Stimulated activated naive B cell treated with anti-CD40 and anti-IgM and Interleukin-4, amounts not matched to agents 10 μg/mL and 1 μg/mL and 100 μg/mL, for 72 hours (primary cell): ENCODE measurements at regions not wholly inside any gene's neighbourhood (a gene's known extent, or its start where the extent isn't known, plus 50 kb on each side); places are given as distances from the start of the nearest gene placed in this dataset.

Experiments used
- ATAC-seq, 2 donors: fragments of 150-1000 bp; cut with Tn5 transposase; replicated peaks; 2 replicates each; pipeline ENCODE4 v1.10.0; 2021; ENCODE audit warnings: moderate library complexity in 1 of 2
- DNase-seq: peaks from one replicate; pipeline ENCODE4 v3.0.0; 2021
- H3K27ac Mint-ChIP-seq: one replicate; pipeline ENCODE4 v1.8.0; 2022; ENCODE audit warnings: mild to moderate bottlenecking, mixed read lengths
- H3K27me3 Mint-ChIP-seq, 2 donors: one replicate each; pipeline ENCODE4 v1.8.0; 2022; ENCODE audit warnings: mixed read lengths in 2 of 2
- H3K36me3 Mint-ChIP-seq, 2 donors: one replicate each; pipeline ENCODE4 v1.8.0; 2022; ENCODE audit warnings: mixed read lengths in 2 of 2, mild to moderate bottlenecking in 1 of 2
- H3K4me1 Mint-ChIP-seq, 2 donors: one replicate each; pipeline ENCODE4 v1.8.0; 2022; ENCODE audit warnings: mixed read lengths in 2 of 2, mild to moderate bottlenecking in 1 of 2
- H3K4me3 Mint-ChIP-seq, 2 donors: one replicate each; pipeline ENCODE4 v1.8.0; 2022; ENCODE audit warnings: mild to moderate bottlenecking in 2 of 2, mixed read lengths in 2 of 2, moderate library complexity in 1 of 2
- H3K9me3 Mint-ChIP-seq, 2 donors: one replicate each; pipeline ENCODE4 v1.8.0; 2022; ENCODE audit warnings: mixed read lengths in 2 of 2, mild to moderate bottlenecking in 1 of 2

DNA sequence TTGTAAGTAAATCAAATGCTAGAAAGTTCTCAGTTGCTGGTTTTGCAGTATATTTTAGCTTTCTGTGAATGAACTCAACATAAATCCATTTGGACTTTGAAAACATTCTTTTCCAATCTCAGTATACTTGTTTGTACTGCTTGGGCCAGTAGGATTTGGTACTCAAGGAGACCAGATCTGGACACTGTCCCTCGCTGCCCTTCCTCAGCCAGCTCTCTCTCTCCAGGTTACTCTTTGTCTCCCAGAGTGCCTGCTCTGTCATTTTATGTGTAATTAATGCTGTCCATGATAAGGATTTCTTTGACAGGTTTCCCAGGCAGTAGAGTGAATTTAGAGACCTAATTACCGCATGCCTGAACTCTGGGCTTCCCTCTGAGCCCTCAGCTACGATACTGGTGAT is 344.6 kb upstream of the SGCD start:
- Mint-ChIP-seq H3K9me3 (no peaks in the 10 kb centered on the region), H3K27ac (no peak overlapping the region), H3K4me1 (no peaks in the 10 kb centered on the region), H3K4me3 (no peak overlapping the region), H3K27me3 (no peaks in the 10 kb centered on the region), H3K36me3 (no peaks in the 10 kb centered on the region)
- DNase-seq (no peak), ATAC-seq (no peak)

DNA sequence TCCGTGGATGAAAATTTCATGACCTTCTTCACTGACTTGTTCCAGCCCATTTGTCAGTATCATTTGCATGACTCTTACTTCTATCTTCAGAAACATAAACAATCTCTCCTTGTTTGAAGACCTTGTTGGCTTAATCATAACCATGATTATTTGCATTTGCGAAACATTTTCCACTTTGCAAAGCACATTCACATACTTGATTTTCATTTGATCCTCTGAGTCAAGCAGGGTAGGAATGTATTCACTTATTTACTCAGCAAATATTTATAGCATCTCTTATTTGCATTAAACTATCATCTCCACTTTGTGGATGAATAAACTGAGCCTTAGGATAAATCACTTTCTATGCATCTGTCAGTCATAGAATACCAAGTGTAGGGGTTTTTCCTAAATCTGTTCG is 343.0 kb upstream of the SGCD start:
- ATAC-seq (no peak), DNase-seq (no peak)
- Mint-ChIP-seq H3K27me3 (no peaks in the 10 kb centered on the region), H3K9me3 (no peaks in the 10 kb centered on the region), H3K4me1 (no peaks in the 10 kb centered on the region), H3K36me3 (no peaks in the 10 kb centered on the region), H3K27ac (no peak overlapping the region), H3K4me3 (no peak overlapping the region)

DNA sequence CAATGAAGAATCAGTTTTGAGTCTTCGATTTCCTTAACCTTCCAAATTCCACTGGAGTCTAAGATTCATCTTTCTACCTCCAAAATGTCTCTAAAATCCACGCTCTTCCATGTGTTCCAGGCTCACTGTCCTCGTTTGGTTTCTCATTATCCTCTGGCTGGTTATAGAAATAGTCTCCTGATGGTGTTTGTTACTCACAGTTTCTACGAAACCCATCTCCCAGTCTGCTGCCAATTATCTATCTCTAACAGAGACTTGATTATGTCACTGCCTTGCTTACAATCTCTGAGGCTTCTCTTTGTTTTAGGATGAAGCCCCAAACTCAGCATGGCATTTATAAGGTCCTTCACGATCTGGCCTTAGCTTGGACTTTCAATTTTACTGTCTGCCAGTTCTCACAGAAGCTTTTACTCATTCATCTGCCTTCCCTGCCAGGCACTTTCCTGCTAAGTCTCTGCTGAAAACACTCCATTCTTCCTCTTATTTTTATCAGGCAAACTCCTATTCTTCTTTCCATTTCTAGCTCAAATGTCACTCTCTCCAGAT is 339.6 kb upstream of the SGCD start:
- Mint-ChIP-seq H3K9me3 (no peaks in the 10 kb centered on the region), H3K27ac (no peak overlapping the region), H3K36me3 (no peaks in the 10 kb centered on the region), H3K27me3 (no peaks in the 10 kb centered on the region), H3K4me3 (no peak overlapping the region), H3K4me1 (no peaks in the 10 kb centered on the region)
- ATAC-seq (no peak), DNase-seq (no peak)

DNA sequence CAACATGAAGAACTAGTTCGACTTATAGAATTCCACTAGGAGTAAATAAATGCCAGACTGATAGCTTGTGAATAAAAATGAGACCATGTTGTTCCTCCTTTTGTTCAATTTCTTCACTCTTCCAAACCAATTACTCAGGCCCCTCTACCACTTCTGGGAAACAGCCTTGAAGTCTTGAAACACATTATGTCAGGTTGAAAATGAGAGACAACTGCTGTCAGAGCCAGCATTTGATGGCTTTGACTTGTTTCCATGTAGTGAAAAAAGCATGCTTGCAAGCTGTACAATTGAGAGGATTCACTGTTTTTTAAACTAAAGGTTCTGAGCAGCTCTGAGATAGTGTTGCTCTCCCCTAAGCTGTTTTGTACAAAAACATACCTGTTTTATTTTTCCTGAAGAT is 337.1 kb upstream of the SGCD start:
- ATAC-seq (no peak), DNase-seq (no peak)
- no peaks in the 10 kb centered on the region for H3K36me3 Mint-ChIP-seq
- H3K9me3 Mint-ChIP-seq, result no peaks in the 10 kb centered on the region
- H3K27me3 Mint-ChIP-seq, result no peaks in the 10 kb centered on the region
- H3K4me3 Mint-ChIP-seq, result no peak overlapping the region
- no peaks in the 10 kb centered on the region for H3K4me1 Mint-ChIP-seq
- no peak overlapping the region for H3K27ac Mint-ChIP-seq

DNA sequence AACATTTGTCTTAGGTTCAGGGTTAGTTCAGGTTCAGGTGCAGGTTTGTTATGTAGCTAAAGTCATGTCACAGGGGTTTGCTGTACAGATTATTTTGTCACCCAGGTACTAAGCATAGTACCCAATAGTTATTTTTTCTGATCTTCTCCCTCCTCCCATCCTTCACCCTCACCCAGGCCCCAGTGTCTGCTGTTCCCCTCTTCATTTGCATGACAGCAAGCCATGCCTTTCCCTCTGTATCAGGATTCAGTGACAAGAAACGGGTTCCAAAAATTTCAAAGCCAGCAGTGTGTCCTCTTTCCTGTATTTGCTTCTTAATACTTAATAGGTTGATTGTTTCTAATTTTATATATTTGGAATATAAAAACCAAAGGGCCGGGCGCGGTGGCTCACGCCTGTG is 330.8 kb upstream of the SGCD start:
- H3K27ac Mint-ChIP-seq, result no peak overlapping the region
- ATAC-seq, result no peak

DNA sequence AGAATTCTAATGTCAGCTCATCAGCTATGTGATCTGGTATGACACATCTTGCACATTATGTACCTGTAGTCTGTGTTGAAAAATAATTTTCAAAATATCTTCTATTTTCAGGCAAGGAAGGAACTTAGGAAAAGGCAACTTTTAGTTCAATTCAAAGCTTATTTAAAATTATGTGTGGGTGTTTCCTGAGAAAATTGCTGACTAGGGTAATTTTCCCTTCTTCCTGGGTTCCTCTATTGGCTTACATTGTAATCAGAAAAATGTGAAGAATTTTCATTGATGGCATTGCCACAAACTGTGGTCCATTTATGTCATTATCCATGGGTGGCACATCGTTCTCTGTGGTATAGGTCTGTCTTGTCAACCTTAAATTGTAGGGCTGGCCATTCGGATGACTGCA is 328.7 kb upstream of the SGCD start:
- no peaks in the 10 kb centered on the region for H3K4me1 Mint-ChIP-seq
- no peak overlapping the region for H3K27ac Mint-ChIP-seq
- ATAC-seq (no peak), DNase-seq (no peak)
- no peak overlapping the region for H3K4me3 Mint-ChIP-seq
- H3K36me3 Mint-ChIP-seq, result no peaks in the 10 kb centered on the region
- H3K9me3 Mint-ChIP-seq, result no peaks in the 10 kb centered on the region
- H3K27me3 Mint-ChIP-seq, result no peaks in the 10 kb centered on the region

More for the DNA sequence above, 330.8 kb upstream of the SGCD start:
- no peak overlapping the region for H3K4me3 Mint-ChIP-seq
- DNase-seq, result no peak
- no peaks in the 10 kb centered on the region for H3K36me3 Mint-ChIP-seq
- no peaks in the 10 kb centered on the region for H3K9me3 Mint-ChIP-seq
- no peaks in the 10 kb centered on the region for H3K27me3 Mint-ChIP-seq
- no peaks in the 10 kb centered on the region for H3K4me1 Mint-ChIP-seq

DNA sequence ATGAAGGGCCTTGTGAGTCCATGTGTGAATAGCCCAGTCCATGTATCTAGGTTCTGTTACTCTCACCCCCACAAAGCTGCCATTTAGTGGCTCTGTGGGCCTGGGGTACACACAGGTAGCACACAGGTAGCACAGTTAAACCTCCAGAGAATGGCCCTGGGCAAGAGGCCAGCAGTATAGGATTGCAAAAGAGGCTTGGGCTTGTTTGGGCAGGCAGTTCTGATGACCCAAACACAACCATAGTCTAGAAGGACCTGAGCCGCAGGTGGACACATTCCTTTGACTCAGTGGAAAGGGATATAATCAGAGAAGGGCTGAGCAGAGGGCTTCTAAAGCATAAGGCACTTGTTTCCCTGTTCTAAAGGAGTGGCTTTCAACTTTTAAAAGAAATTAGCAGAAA is 326.8 kb upstream of the SGCD start:
- no peak for ATAC-seq
- no peak overlapping the region for H3K4me3 Mint-ChIP-seq
- no peak overlapping the region for H3K27ac Mint-ChIP-seq

DNA sequence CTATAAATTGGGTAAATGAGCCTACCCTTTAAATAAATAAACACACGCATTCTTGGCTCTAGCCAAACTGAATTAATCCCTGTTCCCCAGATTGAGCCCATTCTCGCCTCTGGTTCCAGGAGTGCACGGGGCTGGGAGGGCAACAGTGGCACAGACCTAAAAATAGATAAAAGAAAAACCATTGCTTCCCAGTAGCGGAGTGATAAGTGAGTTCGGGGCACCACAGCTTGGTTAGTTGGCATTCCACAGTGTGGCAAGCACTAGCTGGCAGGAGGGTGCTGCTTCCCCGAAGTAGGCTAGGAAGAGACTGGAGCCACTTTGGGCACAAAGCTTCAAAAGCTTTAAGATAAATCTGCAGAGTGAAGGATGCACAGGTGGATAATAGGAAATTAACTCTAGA is 322.2 kb upstream of the SGCD start:
- no peak overlapping the region for H3K4me3 Mint-ChIP-seq
- H3K4me1 Mint-ChIP-seq, result no peaks in the 10 kb centered on the region
- no peaks in the 10 kb centered on the region for H3K27me3 Mint-ChIP-seq
- DNase-seq, result no peak
- H3K36me3 Mint-ChIP-seq, result no peaks in the 10 kb centered on the region
- ATAC-seq, result no peak
- H3K27ac Mint-ChIP-seq, result no peak overlapping the region
- H3K9me3 Mint-ChIP-seq, result peaks cover 0 to 1% of the 10 kb centered on the region in 2 donors

More for the DNA sequence above, 326.8 kb upstream of the SGCD start:
- Mint-ChIP-seq H3K36me3 (no peaks in the 10 kb centered on the region), H3K4me1 (no peaks in the 10 kb centered on the region), H3K9me3 (no peaks in the 10 kb centered on the region), H3K27me3 (no peaks in the 10 kb centered on the region)
- no peak for DNase-seq

DNA sequence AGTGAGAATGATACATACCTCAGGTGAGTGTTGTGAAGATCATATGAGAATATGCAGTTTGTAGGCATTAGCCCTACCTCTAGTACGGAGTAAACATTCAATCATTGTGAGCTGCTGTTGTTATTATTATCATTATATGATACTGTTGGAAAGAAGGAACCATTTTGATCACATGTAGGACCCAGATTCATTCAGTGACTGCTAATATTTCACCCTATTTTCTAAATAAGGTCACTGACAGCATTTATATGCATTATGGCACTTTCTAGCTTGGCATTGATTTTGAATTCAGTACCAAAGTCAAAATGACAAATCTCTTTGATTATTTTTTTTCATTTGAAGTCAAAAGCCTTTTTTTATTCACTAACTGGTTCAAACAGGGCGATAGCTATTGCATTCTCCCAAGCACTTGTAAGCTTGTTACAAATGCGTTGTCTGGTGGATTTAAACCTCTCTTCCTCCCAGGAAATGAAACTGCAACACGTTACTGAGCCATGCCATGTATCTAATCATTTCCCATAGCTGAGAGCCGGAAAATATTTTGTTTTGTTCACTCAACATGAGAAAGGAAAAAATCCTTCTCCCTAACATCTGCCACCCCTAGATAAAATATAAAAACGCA is 320.8 kb upstream of the SGCD start:
- H3K27me3 Mint-ChIP-seq, result no peaks in the 10 kb centered on the region
- no peaks in the 10 kb centered on the region for H3K4me1 Mint-ChIP-seq
- no peak overlapping the region for H3K4me3 Mint-ChIP-seq
- H3K9me3 Mint-ChIP-seq, result peaks cover 0 to 1% of the 10 kb centered on the region in 2 donors
- no peaks in the 10 kb centered on the region for H3K36me3 Mint-ChIP-seq
- no peak overlapping the region for H3K27ac Mint-ChIP-seq
- ATAC-seq (no peak), DNase-seq (no peak)

DNA sequence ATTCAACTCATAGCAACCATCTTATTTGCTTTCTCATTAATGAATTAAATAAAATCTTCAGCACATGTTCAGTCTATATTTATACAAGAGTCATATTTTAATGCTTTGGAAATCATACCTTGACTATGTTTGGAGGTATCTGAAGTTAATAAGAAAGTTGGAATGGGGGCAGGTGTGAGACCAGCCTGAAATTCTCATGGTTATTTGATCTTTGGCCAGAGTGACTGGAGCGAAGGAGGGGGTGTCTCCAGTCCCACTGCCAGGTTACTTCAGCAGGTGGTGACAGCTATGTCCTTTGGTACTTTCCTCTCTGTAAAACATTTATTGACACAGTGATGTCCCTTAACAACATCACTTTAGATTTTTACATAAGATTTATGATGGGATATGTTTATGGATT is 318.1 kb upstream of the SGCD start:
- no peaks in the 10 kb centered on the region for H3K36me3 Mint-ChIP-seq
- H3K4me3 Mint-ChIP-seq, result no peak overlapping the region
- ATAC-seq, result no peak
- no peaks in the 10 kb centered on the region for H3K27me3 Mint-ChIP-seq
- H3K4me1 Mint-ChIP-seq, result no peaks in the 10 kb centered on the region
- H3K27ac Mint-ChIP-seq, result no peak overlapping the region
- DNase-seq, result no peak
- peaks cover 0 to 1% of the 10 kb centered on the region in 2 donors for H3K9me3 Mint-ChIP-seq

DNA sequence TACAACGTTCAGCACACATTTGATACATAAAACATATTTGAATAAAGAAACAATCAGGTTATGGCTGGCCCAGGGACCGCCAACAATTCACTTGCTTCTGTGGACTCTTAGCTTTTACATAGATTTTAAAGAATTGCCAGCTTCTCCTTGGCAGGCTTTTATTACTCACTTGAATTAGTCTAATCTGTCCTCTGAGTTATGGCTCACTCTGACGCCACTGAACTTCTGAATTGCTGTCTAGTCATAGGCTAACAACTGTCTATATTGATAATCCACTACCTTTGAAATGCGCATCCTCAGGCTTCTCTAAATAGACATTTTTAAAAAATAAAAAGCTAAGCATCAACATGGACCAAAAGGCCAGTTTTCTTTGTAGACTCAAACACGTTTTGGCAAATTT is 317.4 kb upstream of the SGCD start:
- DNase-seq, result no peak
- Mint-ChIP-seq H3K4me1 (no peaks in the 10 kb centered on the region), H3K4me3 (no peak overlapping the region), H3K27ac (no peak overlapping the region), H3K36me3 (no peaks in the 10 kb centered on the region), H3K9me3 (peaks cover 0 to 1% of the 10 kb centered on the region in 2 donors), H3K27me3 (no peaks in the 10 kb centered on the region)
- no peak for ATAC-seq

DNA sequence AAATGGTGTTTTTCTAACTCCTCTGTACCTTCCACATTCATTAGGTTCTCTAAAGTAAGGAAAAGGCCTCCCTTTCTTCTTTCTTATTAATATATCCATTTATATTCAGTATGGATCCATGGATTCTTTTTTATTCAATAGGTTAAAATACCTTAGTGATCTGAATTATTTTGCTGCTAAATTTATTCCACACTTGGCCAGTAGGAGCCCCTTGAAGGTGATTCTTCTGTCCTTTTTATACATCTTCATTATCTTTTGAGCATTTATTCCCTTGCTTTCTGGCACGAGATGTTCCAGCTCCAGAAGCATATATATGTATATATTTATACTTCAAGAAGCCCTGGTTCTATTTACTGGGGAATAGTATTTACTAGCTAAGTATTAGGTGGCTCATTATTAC is 311.8 kb upstream of the SGCD start:
- Mint-ChIP-seq H3K4me3 (no peak overlapping the region), H3K4me1 (no peaks in the 10 kb centered on the region), H3K36me3 (no peaks in the 10 kb centered on the region), H3K27me3 (no peaks in the 10 kb centered on the region), H3K27ac (no peak overlapping the region), H3K9me3 (no peaks in the 10 kb centered on the region)
- ATAC-seq, result no peak
- DNase-seq, result no peak

DNA sequence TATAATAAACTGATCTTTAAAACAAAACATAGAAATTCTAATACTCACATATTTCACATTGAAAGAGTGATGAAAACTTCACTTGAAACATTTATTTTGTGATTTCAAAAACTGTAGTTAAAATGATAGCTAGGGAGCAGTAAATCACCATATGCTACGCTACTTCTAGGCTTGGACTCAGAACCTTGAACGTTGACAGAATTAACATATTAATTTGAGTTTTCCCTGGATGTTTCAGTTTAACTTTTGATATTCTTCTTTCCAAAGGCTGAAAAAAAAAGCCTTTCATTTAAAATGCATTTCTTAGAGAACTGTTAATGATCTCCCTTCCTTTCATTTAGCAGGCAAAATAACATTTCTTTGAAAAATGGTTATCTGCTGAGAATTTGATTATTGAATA is 307.8 kb upstream of the SGCD start:
- no peaks in the 10 kb centered on the region for H3K36me3 Mint-ChIP-seq
- DNase-seq (no peak), ATAC-seq (no peak)
- H3K4me3 Mint-ChIP-seq, result no peak overlapping the region
- H3K27ac Mint-ChIP-seq, result no peak overlapping the region
- H3K27me3 Mint-ChIP-seq, result peaks cover 0 to 6% of the 10 kb centered on the region in 2 donors
- H3K9me3 Mint-ChIP-seq, result peaks cover 0 to 2% of the 10 kb centered on the region in 2 donors
- no peaks in the 10 kb centered on the region for H3K4me1 Mint-ChIP-seq

DNA sequence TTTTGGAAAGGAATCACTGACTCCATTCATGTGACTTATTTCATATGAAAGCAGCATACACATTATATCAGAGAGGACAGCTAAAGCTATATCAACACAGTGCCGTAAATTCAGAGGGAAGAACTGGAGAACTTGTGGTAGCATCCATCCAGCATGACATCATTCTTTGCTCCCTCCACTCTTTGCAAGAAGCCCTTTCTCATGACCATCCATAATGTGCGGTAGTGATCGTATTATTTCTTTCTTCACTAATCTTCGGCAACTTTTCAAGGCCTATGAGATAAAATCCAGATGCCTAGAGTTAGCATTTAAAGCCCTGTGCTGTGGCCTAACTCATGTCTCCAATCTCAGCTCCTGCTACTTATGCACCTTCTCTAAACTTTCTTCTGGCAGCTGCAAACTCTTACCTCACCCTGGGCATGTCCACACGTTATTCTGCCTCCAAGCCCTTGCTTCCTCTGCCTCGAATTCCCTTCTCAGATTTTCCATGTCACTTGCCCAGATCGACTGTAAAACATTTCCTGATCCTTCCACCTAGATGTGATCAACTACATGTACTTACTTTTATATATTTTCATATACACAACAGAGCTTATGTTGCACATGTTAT is 307.3 kb upstream of the SGCD start:
- H3K27me3 Mint-ChIP-seq, result peaks cover 0 to 6% of the 10 kb centered on the region in 2 donors
- H3K9me3 Mint-ChIP-seq, result peaks cover 0 to 2% of the 10 kb centered on the region in 2 donors
- DNase-seq (no peak), ATAC-seq (no peak)
- no peaks in the 10 kb centered on the region for H3K36me3 Mint-ChIP-seq
- no peaks in the 10 kb centered on the region for H3K4me1 Mint-ChIP-seq
- no peak overlapping the region for H3K4me3 Mint-ChIP-seq
- H3K27ac Mint-ChIP-seq, result no peak overlapping the region

DNA sequence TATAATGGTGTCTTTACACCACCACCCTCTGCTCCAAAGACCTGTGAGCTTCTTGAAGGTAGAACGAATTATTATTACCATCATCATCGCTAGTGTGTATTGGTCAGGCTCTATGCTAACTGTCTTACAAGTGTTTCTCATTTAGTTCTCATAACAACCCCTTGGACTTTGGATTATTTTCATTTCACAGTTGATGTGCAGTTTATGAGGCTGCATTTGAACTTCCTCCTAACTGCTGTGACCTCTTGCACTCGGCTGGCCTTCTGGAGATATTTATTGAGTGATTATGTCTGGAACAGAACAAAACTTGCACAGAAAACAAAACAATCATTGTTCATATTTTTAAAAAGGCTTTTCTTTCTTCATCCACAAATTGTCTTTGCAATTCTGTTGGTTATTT is 306.3 kb upstream of the SGCD start:
- H3K27ac Mint-ChIP-seq, result no peak overlapping the region
- peaks cover 0 to 6% of the 10 kb centered on the region in 2 donors for H3K27me3 Mint-ChIP-seq
- peaks cover 0 to 2% of the 10 kb centered on the region in 2 donors for H3K9me3 Mint-ChIP-seq
- no peaks in the 10 kb centered on the region for H3K4me1 Mint-ChIP-seq
- H3K4me3 Mint-ChIP-seq, result no peak overlapping the region
- H3K36me3 Mint-ChIP-seq, result no peaks in the 10 kb centered on the region
- no peak for DNase-seq
- no peak for ATAC-seq
